Uterus (tissue), 3 donors: ENCODE measurements at regions not wholly inside any gene's neighbourhood (a gene's known extent, or its start where the extent isn't known, plus 50 kb on each side); places are given as distances from the start of the nearest gene placed in this dataset.

ENCODE experiments used
- DNase-seq, 2 donors: peaks; one replicate each; pipeline ENCODE4 v3.0.0-alpha.2; 2019 to 2020
- H3K27ac ChIP-seq, 2 donors: fragments of 200-600 bp; sonication (generic); 1 replicate in 1 of 2; 2 replicates in 1 of 2; pipeline ENCODE4 v1.5.1; 2016 to 2018
- H3K27me3 ChIP-seq, 2 donors: fragments of 200-600 bp; sonication (generic); one replicate each; pipeline ENCODE4 v1.5.1; 2018 to 2019; ENCODE audit warnings: control low read depth in 1 of 2
- H3K36me3 ChIP-seq, 2 donors: fragments of 200-600 bp; sonication (generic); one replicate each; pipeline ENCODE4 v1.5.1; 2019; ENCODE audit warnings: control low read depth in 1 of 2
- H3K4me1 ChIP-seq, 2 donors: fragments of 200-600 bp; sonication (generic); one replicate each; pipeline ENCODE4 v1.5.1; 2018 to 2019; ENCODE audit warnings: control low read depth in 1 of 2
- H3K4me3 ChIP-seq, 2 donors: fragments of 200-600 bp; sonication (generic); 1 replicate in 1 of 2; 2 replicates in 1 of 2; pipeline ENCODE4 v1.5.1; 2018 to 2019; ENCODE audit warnings: mild to moderate bottlenecking in 1 of 2
- H3K9me3 ChIP-seq, 2 donors: fragments of 200-600 bp; sonication (generic); one replicate each; pipeline ENCODE4 v1.5.1; 2019; ENCODE audit warnings: control low read depth in 1 of 2
- CTCF ChIP-seq, 4 experiments: fragments of 200-600 bp in 2 of 4; fragments of 450-650 bp in 2 of 4; sonication (generic) in 2 of 4; IDR thresholded peaks; one replicate each; pipeline ENCODE4 v1.5.1; 2016 to 2019; ENCODE audit warnings: antibody characterized with exemption in 4 of 4, mild to moderate bottlenecking in 2 of 4, moderate library complexity in 1 of 4
- POLR2A ChIP-seq, 2 donors: fragments of 450-650 bp; IDR thresholded peaks; one replicate each; pipeline ENCODE4 v1.6.1; 2016; ENCODE audit warnings: antibody characterized with exemption in 2 of 2, mild to moderate bottlenecking in 1 of 2, moderate library complexity in 1 of 2
- intact Hi-C: fragments of 100-400 bp; cut with DNase I; formaldehyde crosslinking; loops from one replicate; pipeline ENCODE4 v1.15.1; 2023; ENCODE audit warnings: low total_unique reads
- donor health status: DM: yes; HTN: yes; CAD: no.

- Histone ChIP-seq H3K27ac (no peak overlapping the region), H3K36me3 (no peaks in the 10 kb centered on the region), H3K4me3 (no peak overlapping the region), H3K9me3 (no peaks in the 10 kb centered on the region), H3K4me1 (no peaks in the 10 kb centered on the region), H3K27me3 (no peaks in the 10 kb centered on the region)
- intact Hi-C loops: no loop called here
- DNase-seq: no peak
- TF ChIP-seq POLR2A (IDR thresholded peaks at IDR 0.05) (no peak), CTCF (IDR thresholded peaks at IDR 0.05) (no peak)
These were observed 223.7 kb downstream of the DMRT2 start for GRCh38 chr9:1273859-1274258.

GRCh38 chr9:1274334-1274733 lies 224.2 kb downstream of the DMRT2 start:
- no peak for DNase-seq
- Histone ChIP-seq H3K4me3 (no peak overlapping the region), H3K27ac (no peak overlapping the region), H3K27me3 (no peaks in the 10 kb centered on the region), H3K4me1 (no peaks in the 10 kb centered on the region), H3K9me3 (no peaks in the 10 kb centered on the region), H3K36me3 (no peaks in the 10 kb centered on the region)
- intact Hi-C loops: no loop called here
- TF ChIP-seq POLR2A (IDR thresholded peaks at IDR 0.05): no peak
- no peak for TF ChIP-seq CTCF (IDR thresholded peaks at IDR 0.05)

GRCh38 chr9:1276474-1276873 lies 226.3 kb downstream of the DMRT2 start:
- H3K4me1 ChIP-seq: no peaks in the 10 kb centered on the region
- TF ChIP-seq CTCF (IDR thresholded peaks at IDR 0.05): no peak
- no peak for TF ChIP-seq POLR2A (IDR thresholded peaks at IDR 0.05)
- no peak overlapping the region for H3K4me3 ChIP-seq
- no peaks in the 10 kb centered on the region for H3K27me3 ChIP-seq
- intact Hi-C loops: no loop called here
- no peak for DNase-seq
- H3K27ac ChIP-seq: no peak overlapping the region
- no peaks in the 10 kb centered on the region for H3K9me3 ChIP-seq
- H3K36me3 ChIP-seq: no peaks in the 10 kb centered on the region

- TF ChIP-seq CTCF (IDR thresholded peaks at IDR 0.05) (no peak), POLR2A (IDR thresholded peaks at IDR 0.05) (no peak)
- no peak for DNase-seq
- H3K27ac ChIP-seq: no peak overlapping the region
- intact Hi-C loops: no loop called here
- H3K4me1 ChIP-seq: no peaks in the 10 kb centered on the region
- no peak overlapping the region for H3K4me3 ChIP-seq
- H3K36me3 ChIP-seq: no peaks in the 10 kb centered on the region
- H3K9me3 ChIP-seq: no peaks in the 10 kb centered on the region
- H3K27me3 ChIP-seq: no peaks in the 10 kb centered on the region
These were observed 234.6 kb downstream of the DMRT2 start for GRCh38 chr9:1284727-1285126.

GRCh38 chr9:1285526-1285925 lies 235.4 kb downstream of the DMRT2 start:
- Histone ChIP-seq H3K27ac (no peak overlapping the region), H3K4me3 (no peak overlapping the region), H3K4me1 (no peaks in the 10 kb centered on the region), H3K27me3 (no peaks in the 10 kb centered on the region), H3K9me3 (no peaks in the 10 kb centered on the region), H3K36me3 (no peaks in the 10 kb centered on the region)
- TF ChIP-seq CTCF (IDR thresholded peaks at IDR 0.05) (no peak), POLR2A (IDR thresholded peaks at IDR 0.05) (no peak)
- DNase-seq: no peak
- intact Hi-C loops: no loop called here
